ENCODE measurements at regions not wholly inside any gene's neighbourhood (a gene's known extent, or its start where the extent isn't known, plus 50 kb on each side); places are given as distances from the start of the nearest gene placed in this dataset.

DNA sequence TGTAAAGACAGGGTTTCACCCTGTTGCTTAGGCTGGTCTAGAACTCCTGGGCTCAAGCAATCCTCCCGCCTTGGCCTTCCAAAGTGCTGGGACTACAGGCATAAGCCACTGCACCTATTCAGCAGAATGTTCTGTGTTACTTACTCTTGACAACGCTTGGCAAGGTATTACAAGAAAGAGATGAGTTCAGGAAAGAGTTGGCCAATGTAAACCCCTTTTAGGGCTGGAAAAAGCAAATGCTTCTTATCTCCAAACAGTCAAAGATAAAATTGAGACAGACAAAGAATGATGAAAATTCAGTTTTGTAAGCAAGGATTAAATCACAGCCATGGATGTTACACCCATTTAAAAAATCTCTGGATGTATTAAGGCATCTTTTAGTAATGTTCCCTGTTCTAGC, 114.0 kb upstream of the PODXL start:
- no peak for TF ChIP-seq EZH2 (IDR thresholded peaks at IDR 0.05; ENCODE audit: low read length)
- TF ChIP-seq, protein P1, sequence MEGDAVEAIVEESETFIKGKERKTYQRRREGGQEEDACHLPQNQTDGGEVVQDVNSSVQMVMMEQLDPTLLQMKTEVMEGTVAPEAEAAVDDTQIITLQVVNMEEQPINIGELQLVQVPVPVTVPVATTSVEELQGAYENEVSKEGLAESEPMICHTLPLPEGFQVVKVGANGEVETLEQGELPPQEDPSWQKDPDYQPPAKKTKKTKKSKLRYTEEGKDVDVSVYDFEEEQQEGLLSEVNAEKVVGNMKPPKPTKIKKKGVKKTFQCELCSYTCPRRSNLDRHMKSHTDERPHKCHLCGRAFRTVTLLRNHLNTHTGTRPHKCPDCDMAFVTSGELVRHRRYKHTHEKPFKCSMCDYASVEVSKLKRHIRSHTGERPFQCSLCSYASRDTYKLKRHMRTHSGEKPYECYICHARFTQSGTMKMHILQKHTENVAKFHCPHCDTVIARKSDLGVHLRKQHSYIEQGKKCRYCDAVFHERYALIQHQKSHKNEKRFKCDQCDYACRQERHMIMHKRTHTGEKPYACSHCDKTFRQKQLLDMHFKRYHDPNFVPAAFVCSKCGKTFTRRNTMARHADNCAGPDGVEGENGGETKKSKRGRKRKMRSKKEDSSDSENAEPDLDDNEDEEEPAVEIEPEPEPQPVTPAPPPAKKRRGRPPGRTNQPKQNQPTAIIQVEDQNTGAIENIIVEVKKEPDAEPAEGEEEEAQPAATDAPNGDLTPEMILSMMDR (optimal IDR thresholded peaks at IDR 0.05 in 1 of 3, IDR thresholded peaks at IDR 0.05 in 1 of 3, conservative IDR thresholded peaks at IDR 0.05 in 1 of 3; ENCODE audit: extremely low read depth in 1 of 3, insufficient read depth in 2 of 3, low read length in 3 of 3) = no peak
- Histone ChIP-seq H3K9me1 (ENCODE audit: control insufficient read depth, extremely low read depth, insufficient read depth, low read length) (no peaks in the 10 kb centered on the region), H3K9me3 (ENCODE audit: control insufficient read depth, low read depth, low read length) (no peaks in the 10 kb centered on the region), H3K36me3 (ENCODE audit: control insufficient read depth in 2 of 2, extremely low read depth in 1 of 2, insufficient read depth in 2 of 2, low read length in 2 of 2) (no peaks in the 10 kb centered on the region), H3K4me3 (ENCODE audit: control insufficient read depth in 2 of 3, extremely low read depth in 1 of 3, insufficient read depth in 2 of 3, low read depth in 1 of 3, low read length in 3 of 3) (no peak overlapping the region), H3K79me2 (ENCODE audit: control insufficient read depth, insufficient read depth, low read length) (no peaks in the 10 kb centered on the region), H3K27me3 (ENCODE audit: control insufficient read depth, extremely low read depth, insufficient read depth, low read length) (peaks cover 4% of the 10 kb centered on the region), H3K9ac (ENCODE audit: control insufficient read depth, extremely low read depth, insufficient read depth, low read length) (no peak overlapping the region), H2AFZ (ENCODE audit: control insufficient read depth, low read length) (no peak overlapping the region), H3K27ac (ENCODE audit: control insufficient read depth, insufficient read depth, low read length) (no peak overlapping the region), H3K4me2 (ENCODE audit: control insufficient read depth, extremely low read depth, insufficient read depth, low read depth, low read length) (no peak overlapping the region), H3K4me1 (ENCODE audit: control insufficient read depth, extremely low read depth, insufficient read depth, low read length) (no peaks in the 10 kb centered on the region), H4K20me1 (ENCODE audit: control insufficient read depth, extremely low read depth, insufficient read depth, low read length) (no peaks in the 10 kb centered on the region)
- FAIRE-seq (no peak), DNase-seq (ENCODE audit: low read depth, low spot score) (no peak)
- dilution Hi-C loops (cut with MboI; ENCODE audit: extremely low pct_ligation_motif_present, low sequenced_read_pairs) = no loop called here

DNA sequence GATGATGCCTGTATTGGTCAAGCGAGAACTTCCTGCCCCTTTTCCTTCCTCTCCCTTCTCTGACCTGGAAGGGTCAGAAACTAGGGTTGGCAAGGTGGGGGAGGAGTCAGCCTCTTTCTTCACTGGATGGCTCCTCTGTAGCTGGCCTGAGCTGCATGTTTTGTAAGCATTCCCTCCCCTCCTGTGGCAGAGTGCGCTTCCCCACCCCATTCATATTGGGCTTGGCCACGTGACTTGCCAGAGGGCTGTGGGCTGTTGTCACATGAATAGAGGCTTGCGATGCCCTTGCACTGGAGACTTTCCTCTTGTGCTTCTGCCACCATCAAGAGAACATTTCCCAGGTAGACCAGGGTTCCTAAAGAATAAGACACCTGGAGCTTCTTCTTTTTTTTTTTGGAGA, 111.3 kb upstream of the PODXL start:
- dilution Hi-C loops (cut with MboI; ENCODE audit: extremely low pct_ligation_motif_present, low sequenced_read_pairs) = no loop called here
- H3K9me1 ChIP-seq (ENCODE audit: control insufficient read depth, extremely low read depth, insufficient read depth, low read length) = no peaks in the 10 kb centered on the region

More for the DNA sequence above, 111.3 kb upstream of the PODXL start:
- Histone ChIP-seq H3K9me3 (ENCODE audit: control insufficient read depth, low read depth, low read length) (no peaks in the 10 kb centered on the region), H3K4me3 (ENCODE audit: control insufficient read depth in 2 of 3, extremely low read depth in 1 of 3, insufficient read depth in 2 of 3, low read depth in 1 of 3, low read length in 3 of 3) (no peak overlapping the region), H3K4me1 (ENCODE audit: control insufficient read depth, extremely low read depth, insufficient read depth, low read length) (no peaks in the 10 kb centered on the region), H3K79me2 (ENCODE audit: control insufficient read depth, insufficient read depth, low read length) (no peaks in the 10 kb centered on the region), H3K36me3 (ENCODE audit: control insufficient read depth in 2 of 2, extremely low read depth in 1 of 2, insufficient read depth in 2 of 2, low read length in 2 of 2) (no peaks in the 10 kb centered on the region), H3K27ac (ENCODE audit: control insufficient read depth, insufficient read depth, low read length) (no peak overlapping the region), H3K27me3 (ENCODE audit: control insufficient read depth, extremely low read depth, insufficient read depth, low read length) (peaks cover 4% of the 10 kb centered on the region), H2AFZ (ENCODE audit: control insufficient read depth, low read length) (no peak overlapping the region), H3K9ac (ENCODE audit: control insufficient read depth, extremely low read depth, insufficient read depth, low read length) (no peak overlapping the region), H4K20me1 (ENCODE audit: control insufficient read depth, extremely low read depth, insufficient read depth, low read length) (no peaks in the 10 kb centered on the region), H3K4me2 (ENCODE audit: control insufficient read depth, extremely low read depth, insufficient read depth, low read depth, low read length) (no peak overlapping the region)
- no peak for DNase-seq (ENCODE audit: low read depth, low spot score)
- no peak for TF ChIP-seq EZH2 (IDR thresholded peaks at IDR 0.05; ENCODE audit: low read length)
- TF ChIP-seq, protein P1 (optimal IDR thresholded peaks at IDR 0.05 in 1 of 3, IDR thresholded peaks at IDR 0.05 in 1 of 3, conservative IDR thresholded peaks at IDR 0.05 in 1 of 3; ENCODE audit: extremely low read depth in 1 of 3, insufficient read depth in 2 of 3, low read length in 3 of 3) = no peak
- no peak for FAIRE-seq
